Panc1 (cell line): ENCODE measurements at regions not wholly inside any gene's neighbourhood (a gene's known extent, or its start where the extent isn't known, plus 50 kb on each side); places are given as distances from the start of the nearest gene placed in this dataset.

Experiments used
- POLR2AphosphoS5 ChIP-seq: IDR thresholded peaks from 2 replicates; pipeline ENCODE4 v1.6.1; 2012; ENCODE audit warnings: mild to moderate bottlenecking, low read depth, low read length, moderate library complexity
- SIN3A ChIP-seq: IDR thresholded peaks from 2 replicates; pipeline ENCODE4 v1.6.1; 2012; ENCODE audit warnings: low read depth, mild to moderate bottlenecking, low read length, moderate library complexity, borderline replicate concordance; ENCODE audit not compliant: insufficient read depth
- TF ChIP-seq, protein P1 (sequence below): fragments of 450-650 bp; IDR thresholded peaks from 2 replicates; pipeline ENCODE4 v1.5.1; 2017; ENCODE audit warnings: mild to moderate bottlenecking
- TF ChIP-seq, protein P2 (sequence below), 2 experiments: IDR thresholded peaks; 2 replicates each; pipeline ENCODE4 v1.6.1; 2011 to 2012; ENCODE audit warnings: low read depth in 2 of 2, control low read depth in 1 of 2, low read length in 1 of 2, mild to moderate bottlenecking in 1 of 2, moderate library complexity in 1 of 2; ENCODE audit not compliant: insufficient read depth in 1 of 2

DNA sequence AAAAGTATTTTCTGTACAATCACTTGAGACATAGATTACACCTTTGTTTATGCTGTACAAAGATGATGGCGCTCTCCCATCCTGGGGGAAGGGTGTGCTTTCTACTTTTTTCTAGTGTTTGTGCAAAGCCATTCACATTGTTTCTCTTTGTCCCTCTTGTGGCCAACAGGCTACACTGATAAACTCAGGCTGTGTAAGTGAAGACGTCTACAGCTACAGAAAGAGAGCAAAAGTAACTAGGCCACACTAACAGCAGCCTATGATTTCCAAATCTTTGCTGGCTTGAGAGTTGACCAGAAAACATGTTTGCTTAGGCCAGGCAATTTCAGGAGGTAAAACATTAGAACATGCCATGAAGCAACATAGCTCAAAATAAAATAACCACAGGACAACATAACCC lies 75.1 kb downstream of the FOXB1 start:
- TF ChIP-seq, protein P1, sequence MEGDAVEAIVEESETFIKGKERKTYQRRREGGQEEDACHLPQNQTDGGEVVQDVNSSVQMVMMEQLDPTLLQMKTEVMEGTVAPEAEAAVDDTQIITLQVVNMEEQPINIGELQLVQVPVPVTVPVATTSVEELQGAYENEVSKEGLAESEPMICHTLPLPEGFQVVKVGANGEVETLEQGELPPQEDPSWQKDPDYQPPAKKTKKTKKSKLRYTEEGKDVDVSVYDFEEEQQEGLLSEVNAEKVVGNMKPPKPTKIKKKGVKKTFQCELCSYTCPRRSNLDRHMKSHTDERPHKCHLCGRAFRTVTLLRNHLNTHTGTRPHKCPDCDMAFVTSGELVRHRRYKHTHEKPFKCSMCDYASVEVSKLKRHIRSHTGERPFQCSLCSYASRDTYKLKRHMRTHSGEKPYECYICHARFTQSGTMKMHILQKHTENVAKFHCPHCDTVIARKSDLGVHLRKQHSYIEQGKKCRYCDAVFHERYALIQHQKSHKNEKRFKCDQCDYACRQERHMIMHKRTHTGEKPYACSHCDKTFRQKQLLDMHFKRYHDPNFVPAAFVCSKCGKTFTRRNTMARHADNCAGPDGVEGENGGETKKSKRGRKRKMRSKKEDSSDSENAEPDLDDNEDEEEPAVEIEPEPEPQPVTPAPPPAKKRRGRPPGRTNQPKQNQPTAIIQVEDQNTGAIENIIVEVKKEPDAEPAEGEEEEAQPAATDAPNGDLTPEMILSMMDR, result peak; percentile 61
- TF ChIP-seq, protein P2, sequence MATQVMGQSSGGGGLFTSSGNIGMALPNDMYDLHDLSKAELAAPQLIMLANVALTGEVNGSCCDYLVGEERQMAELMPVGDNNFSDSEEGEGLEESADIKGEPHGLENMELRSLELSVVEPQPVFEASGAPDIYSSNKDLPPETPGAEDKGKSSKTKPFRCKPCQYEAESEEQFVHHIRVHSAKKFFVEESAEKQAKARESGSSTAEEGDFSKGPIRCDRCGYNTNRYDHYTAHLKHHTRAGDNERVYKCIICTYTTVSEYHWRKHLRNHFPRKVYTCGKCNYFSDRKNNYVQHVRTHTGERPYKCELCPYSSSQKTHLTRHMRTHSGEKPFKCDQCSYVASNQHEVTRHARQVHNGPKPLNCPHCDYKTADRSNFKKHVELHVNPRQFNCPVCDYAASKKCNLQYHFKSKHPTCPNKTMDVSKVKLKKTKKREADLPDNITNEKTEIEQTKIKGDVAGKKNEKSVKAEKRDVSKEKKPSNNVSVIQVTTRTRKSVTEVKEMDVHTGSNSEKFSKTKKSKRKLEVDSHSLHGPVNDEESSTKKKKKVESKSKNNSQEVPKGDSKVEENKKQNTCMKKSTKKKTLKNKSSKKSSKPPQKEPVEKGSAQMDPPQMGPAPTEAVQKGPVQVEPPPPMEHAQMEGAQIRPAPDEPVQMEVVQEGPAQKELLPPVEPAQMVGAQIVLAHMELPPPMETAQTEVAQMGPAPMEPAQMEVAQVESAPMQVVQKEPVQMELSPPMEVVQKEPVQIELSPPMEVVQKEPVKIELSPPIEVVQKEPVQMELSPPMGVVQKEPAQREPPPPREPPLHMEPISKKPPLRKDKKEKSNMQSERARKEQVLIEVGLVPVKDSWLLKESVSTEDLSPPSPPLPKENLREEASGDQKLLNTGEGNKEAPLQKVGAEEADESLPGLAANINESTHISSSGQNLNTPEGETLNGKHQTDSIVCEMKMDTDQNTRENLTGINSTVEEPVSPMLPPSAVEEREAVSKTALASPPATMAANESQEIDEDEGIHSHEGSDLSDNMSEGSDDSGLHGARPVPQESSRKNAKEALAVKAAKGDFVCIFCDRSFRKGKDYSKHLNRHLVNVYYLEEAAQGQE (IDR thresholded peaks at IDR 0.05; ENCODE audit: insufficient read depth in 1 of 2, low read depth in 2 of 2, low read length in 1 of 2), result no peak
- TF ChIP-seq POLR2AphosphoS5 (no peak), SIN3A (no peak)
